ENCODE measurements at regions not wholly inside any gene's neighbourhood (a gene's known extent, or its start where the extent isn't known, plus 50 kb on each side); places are given as distances from the start of the nearest gene placed in this dataset.

GRCh38 chr12:24173067-24173466 is 223.6 kb upstream of the SOX5 start:
- Histone ChIP-seq H3K79me2 (ENCODE audit: control insufficient read depth, insufficient read depth, low read length, unreplicated experiment) (no peaks in the 10 kb centered on the region), H3K27me3 (ENCODE audit: insufficient read depth, low read length) (no peaks in the 10 kb centered on the region), H3K4me1 (ENCODE audit: control insufficient read depth, insufficient read depth, low read length, unreplicated experiment) (no peaks in the 10 kb centered on the region), H2AFZ (ENCODE audit: low read length, unreplicated experiment) (no peak overlapping the region), H3K27ac (ENCODE audit: low read depth, low read length) (no peak overlapping the region), H3K36me3 (ENCODE audit: insufficient read depth, low read length) (no peaks in the 10 kb centered on the region), H3K4me3 (ENCODE audit: low read depth, low read length) (no peak overlapping the region)

- Histone ChIP-seq H3K27me3 (ENCODE audit: insufficient read depth, low read length) (no peaks in the 10 kb centered on the region), H2AFZ (ENCODE audit: low read length, unreplicated experiment) (no peak overlapping the region), H3K79me2 (ENCODE audit: control insufficient read depth, insufficient read depth, low read length, unreplicated experiment) (no peaks in the 10 kb centered on the region)
These were observed 223.2 kb upstream of the SOX5 start for GRCh38 chr12:24172773-24173066.

GRCh38 chr12:24172031-24172772 is 222.7 kb upstream of the SOX5 start:
- Histone ChIP-seq H3K4me1 (ENCODE audit: control insufficient read depth, insufficient read depth, low read length, unreplicated experiment) (no peaks in the 10 kb centered on the region), H3K4me3 (ENCODE audit: low read depth, low read length) (no peak overlapping the region), H3K27ac (ENCODE audit: low read depth, low read length) (no peak overlapping the region), H3K79me2 (ENCODE audit: control insufficient read depth, insufficient read depth, low read length, unreplicated experiment) (no peaks in the 10 kb centered on the region), H2AFZ (ENCODE audit: low read length, unreplicated experiment) (no peak overlapping the region), H3K36me3 (ENCODE audit: insufficient read depth, low read length) (no peaks in the 10 kb centered on the region), H3K27me3 (ENCODE audit: insufficient read depth, low read length) (no peaks in the 10 kb centered on the region)

More at GRCh38 chr12:24172773-24173066, 223.2 kb upstream of the SOX5 start:
- Histone ChIP-seq H3K36me3 (ENCODE audit: insufficient read depth, low read length) (no peaks in the 10 kb centered on the region), H3K27ac (ENCODE audit: low read depth, low read length) (no peak overlapping the region), H3K4me3 (ENCODE audit: low read depth, low read length) (no peak overlapping the region), H3K4me1 (ENCODE audit: control insufficient read depth, insufficient read depth, low read length, unreplicated experiment) (no peaks in the 10 kb centered on the region)

- Histone ChIP-seq H3K27ac (ENCODE audit: low read depth, low read length) (no peak overlapping the region), H3K36me3 (ENCODE audit: insufficient read depth, low read length) (no peaks in the 10 kb centered on the region), H3K4me3 (ENCODE audit: low read depth, low read length) (no peak overlapping the region), H2AFZ (ENCODE audit: low read length, unreplicated experiment) (no peak overlapping the region), H3K79me2 (ENCODE audit: control insufficient read depth, insufficient read depth, low read length, unreplicated experiment) (no peaks in the 10 kb centered on the region), H3K27me3 (ENCODE audit: insufficient read depth, low read length) (no peaks in the 10 kb centered on the region), H3K4me1 (ENCODE audit: control insufficient read depth, insufficient read depth, low read length, unreplicated experiment) (no peaks in the 10 kb centered on the region)
These were observed 205.6 kb upstream of the SOX5 start for GRCh38 chr12:24155042-24155441.

GRCh38 chr12:24153079-24153478 is 203.6 kb upstream of the SOX5 start:
- Histone ChIP-seq H3K27ac (ENCODE audit: low read depth, low read length) (no peak overlapping the region), H2AFZ (ENCODE audit: low read length, unreplicated experiment) (no peak overlapping the region), H3K36me3 (ENCODE audit: insufficient read depth, low read length) (no peaks in the 10 kb centered on the region), H3K4me1 (ENCODE audit: control insufficient read depth, insufficient read depth, low read length, unreplicated experiment) (no peaks in the 10 kb centered on the region), H3K27me3 (ENCODE audit: insufficient read depth, low read length) (no peaks in the 10 kb centered on the region), H3K4me3 (ENCODE audit: low read depth, low read length) (no peak overlapping the region), H3K79me2 (ENCODE audit: control insufficient read depth, insufficient read depth, low read length, unreplicated experiment) (no peaks in the 10 kb centered on the region)

- H3K36me3 ChIP-seq (ENCODE audit: insufficient read depth, low read length), result no peaks in the 10 kb centered on the region
- no peak overlapping the region for H3K4me3 ChIP-seq (ENCODE audit: low read depth, low read length)
- no peaks in the 10 kb centered on the region for H3K27me3 ChIP-seq (ENCODE audit: insufficient read depth, low read length)
- no peak overlapping the region for H3K27ac ChIP-seq (ENCODE audit: low read depth, low read length)
- H2AFZ ChIP-seq (ENCODE audit: low read length, unreplicated experiment), result no peak overlapping the region
- H3K79me2 ChIP-seq (ENCODE audit: control insufficient read depth, insufficient read depth, low read length, unreplicated experiment), result no peaks in the 10 kb centered on the region
- no peaks in the 10 kb centered on the region for H3K4me1 ChIP-seq (ENCODE audit: control insufficient read depth, insufficient read depth, low read length, unreplicated experiment)
These were observed 202.8 kb upstream of the SOX5 start for GRCh38 chr12:24152270-24152669.

GRCh38 chr12:24143928-24144327 is 194.5 kb upstream of the SOX5 start:
- Histone ChIP-seq H2AFZ (ENCODE audit: low read length, unreplicated experiment) (no peak overlapping the region), H3K27ac (ENCODE audit: low read depth, low read length) (no peak overlapping the region), H3K4me3 (ENCODE audit: low read depth, low read length) (no peak overlapping the region), H3K36me3 (ENCODE audit: insufficient read depth, low read length) (no peaks in the 10 kb centered on the region), H3K79me2 (ENCODE audit: control insufficient read depth, insufficient read depth, low read length, unreplicated experiment) (no peaks in the 10 kb centered on the region), H3K4me1 (ENCODE audit: control insufficient read depth, insufficient read depth, low read length, unreplicated experiment) (no peaks in the 10 kb centered on the region), H3K27me3 (ENCODE audit: insufficient read depth, low read length) (no peaks in the 10 kb centered on the region)

GRCh38 chr12:24139035-24139434 is 189.6 kb upstream of the SOX5 start:
- Histone ChIP-seq H3K79me2 (ENCODE audit: control insufficient read depth, insufficient read depth, low read length, unreplicated experiment) (no peaks in the 10 kb centered on the region), H3K36me3 (ENCODE audit: insufficient read depth, low read length) (no peaks in the 10 kb centered on the region), H3K4me3 (ENCODE audit: low read depth, low read length) (no peak overlapping the region), H3K27ac (ENCODE audit: low read depth, low read length) (no peak overlapping the region), H2AFZ (ENCODE audit: low read length, unreplicated experiment) (no peak overlapping the region), H3K27me3 (ENCODE audit: insufficient read depth, low read length) (no peaks in the 10 kb centered on the region), H3K4me1 (ENCODE audit: control insufficient read depth, insufficient read depth, low read length, unreplicated experiment) (no peaks in the 10 kb centered on the region)

- no peaks in the 10 kb centered on the region for H3K36me3 ChIP-seq (ENCODE audit: insufficient read depth, low read length)
- no peaks in the 10 kb centered on the region for H3K79me2 ChIP-seq (ENCODE audit: control insufficient read depth, insufficient read depth, low read length, unreplicated experiment)
- no peak overlapping the region for H2AFZ ChIP-seq (ENCODE audit: low read length, unreplicated experiment)
- H3K4me3 ChIP-seq (ENCODE audit: low read depth, low read length), result no peak overlapping the region
- H3K4me1 ChIP-seq (ENCODE audit: control insufficient read depth, insufficient read depth, low read length, unreplicated experiment), result no peaks in the 10 kb centered on the region
- H3K27me3 ChIP-seq (ENCODE audit: insufficient read depth, low read length), result no peaks in the 10 kb centered on the region
- H3K27ac ChIP-seq (ENCODE audit: low read depth, low read length), result no peak overlapping the region
These were observed 188.6 kb upstream of the SOX5 start for GRCh38 chr12:24138041-24138440.

- H2AFZ ChIP-seq (ENCODE audit: low read length, unreplicated experiment), result no peak overlapping the region
- no peaks in the 10 kb centered on the region; the same call in 1 of the 2 replicates for H3K27me3 ChIP-seq (ENCODE audit: insufficient read depth, low read length)
- H3K4me1 ChIP-seq (ENCODE audit: control insufficient read depth, insufficient read depth, low read length, unreplicated experiment), result no peaks in the 10 kb centered on the region
- H3K36me3 ChIP-seq (ENCODE audit: insufficient read depth, low read length), result no peaks in the 10 kb centered on the region
- H3K4me3 ChIP-seq (ENCODE audit: low read depth, low read length), result no peak overlapping the region
- H3K79me2 ChIP-seq (ENCODE audit: control insufficient read depth, insufficient read depth, low read length, unreplicated experiment), result no peaks in the 10 kb centered on the region
- H3K27ac ChIP-seq (ENCODE audit: low read depth, low read length), result no peak overlapping the region
These were observed 185.8 kb upstream of the SOX5 start for GRCh38 chr12:24135158-24135850.

GRCh38 chr12:24134092-24134491 is 184.6 kb upstream of the SOX5 start:
- H3K36me3 ChIP-seq (ENCODE audit: insufficient read depth, low read length), result no peaks in the 10 kb centered on the region
- H3K4me1 ChIP-seq (ENCODE audit: control insufficient read depth, insufficient read depth, low read length, unreplicated experiment), result no peaks in the 10 kb centered on the region
- H3K27ac ChIP-seq (ENCODE audit: low read depth, low read length), result no peak overlapping the region
- H3K79me2 ChIP-seq (ENCODE audit: control insufficient read depth, insufficient read depth, low read length, unreplicated experiment), result no peaks in the 10 kb centered on the region
- no peak overlapping the region for H3K4me3 ChIP-seq (ENCODE audit: low read depth, low read length)
- H3K27me3 ChIP-seq (ENCODE audit: insufficient read depth, low read length), result no peaks in the 10 kb centered on the region; the same call in 1 of the 2 replicates
- H2AFZ ChIP-seq (ENCODE audit: low read length, unreplicated experiment), result no peak overlapping the region
